IMR-90 (cell line): ENCODE measurements at regions not wholly inside any gene's neighbourhood (a gene's known extent, or its start where the extent isn't known, plus 50 kb on each side); places are given as distances from the start of the nearest gene placed in this dataset.

Experiments used
- ATAC-seq: fragments of 200-7000 bp; cut with Tn5 transposase; 2 replicates; pipeline ENCODE4 v1.9.1; 2020; ENCODE audit warnings: low read depth, mild to moderate bottlenecking, moderate library complexity
- BruUV-seq: library from RNA; stranded (reverse); fragments of 400-500 nt; replicated peaks from 2 replicates; lab custom pipeline; 2021; lab: Mats Ljungman, UMichigan
- CTCF ChIA-PET: fragments of 300-600 bp; formaldehyde crosslinking; extraction: SDS; loops from one replicate; lab custom pipeline; 2021; ENCODE audit warnings: antibody characterized with exemption; lab: Yijun Ruan, JAX
- POLR2A ChIA-PET: fragments of 300-600 bp; sonication (Branson Sonifier 250); formaldehyde crosslinking; loops from one replicate; lab custom pipeline; 2022; ENCODE audit warnings: antibody characterized with exemption; ENCODE audit not compliant: unreplicated experiment; lab: Charles Lee
- DNase-seq: peaks from one replicate; pipeline ENCODE4 v3.0.0; 2013
- H2AFZ ChIP-seq: replicated peaks from 2 replicates; pipeline ENCODE3; 2013; ENCODE audit warnings: low read length, mild to moderate bottlenecking; ENCODE audit not compliant: poor library complexity
- H2AK5ac ChIP-seq: 2 replicates; pipeline ENCODE4 v1.6.1; 2013; ENCODE audit warnings: low read depth, low read length, inconsistent platforms
- H2AK9ac ChIP-seq: replicated peaks from 2 replicates; pipeline ENCODE3; 2013; ENCODE audit warnings: mild to moderate bottlenecking, low read depth, low read length, moderate library complexity; ENCODE audit not compliant: poor library complexity
- H2BK120ac ChIP-seq: 2 replicates; pipeline ENCODE4 v1.6.1; 2013; ENCODE audit warnings: low read depth, low read length, inconsistent platforms
- H2BK15ac ChIP-seq: 3 replicates; pipeline ENCODE4 v1.6.1; 2013; ENCODE audit warnings: low read depth, low read length, inconsistent platforms
- H2BK20ac ChIP-seq: 2 replicates; pipeline ENCODE4 v1.6.1; 2013; ENCODE audit warnings: low read depth, mild to moderate bottlenecking, inconsistent platforms, low read length, moderate library complexity
- H2BK5ac ChIP-seq: 2 replicates; pipeline ENCODE4 v1.6.1; 2013; ENCODE audit warnings: mild to moderate bottlenecking, low read depth, low read length, inconsistent platforms; ENCODE audit not compliant: poor library complexity, severe bottlenecking
- H3K14ac ChIP-seq: replicated peaks from 2 replicates; pipeline ENCODE4 v1.6.1; 2013; ENCODE audit warnings: low read depth, low read length, inconsistent platforms
- H3K18ac ChIP-seq: 2 replicates; pipeline ENCODE4 v1.6.1; 2013; ENCODE audit warnings: low read depth, low read length, control low read depth
- H3K23ac ChIP-seq: 2 replicates; pipeline ENCODE4 v1.6.1; 2013; ENCODE audit warnings: low read depth, low read length, inconsistent platforms
- H3K27ac ChIP-seq: 2 replicates; pipeline ENCODE4 v1.5.1; 2013; ENCODE audit warnings: mild to moderate bottlenecking, control low read depth, low read length; ENCODE audit not compliant: insufficient read depth
- H3K27me3 ChIP-seq: 2 replicates; pipeline ENCODE4 v1.6.1; 2013; ENCODE audit warnings: low read length; ENCODE audit not compliant: control insufficient read depth, insufficient read depth
- H3K36me3 ChIP-seq: 2 replicates; pipeline ENCODE4 v1.6.1; 2013; ENCODE audit warnings: low read length, mixed read lengths; ENCODE audit not compliant: control insufficient read depth, insufficient read depth
- H3K4ac ChIP-seq: 2 replicates; pipeline ENCODE4 v1.6.1; 2013; ENCODE audit warnings: low read depth, low read length, inconsistent platforms
- H3K4me1 ChIP-seq: 2 replicates; pipeline ENCODE4 v1.6.1; 2013; ENCODE audit warnings: low read length, mixed read lengths; ENCODE audit not compliant: control insufficient read depth, insufficient read depth
- H3K4me2 ChIP-seq: 2 replicates; pipeline ENCODE4 v1.6.1; 2013; ENCODE audit warnings: low read depth, mild to moderate bottlenecking, control low read depth, low read length, moderate library complexity
- H3K4me3 ChIP-seq: 2 replicates; pipeline ENCODE4 v1.5.1; 2013; ENCODE audit warnings: low read depth, mild to moderate bottlenecking, control low read depth, low read length, moderate library complexity; ENCODE audit not compliant: insufficient read depth
- H3K56ac ChIP-seq: 2 replicates; pipeline ENCODE4 v1.6.1; 2013; ENCODE audit warnings: low read length, inconsistent platforms; ENCODE audit not compliant: insufficient read depth; ENCODE audit errors: extremely low read depth
- H3K79me1 ChIP-seq, 2 experiments: 2 replicates each; pipeline ENCODE4 v1.6.1; 2013; ENCODE audit warnings: low read length in 2 of 2, inconsistent platforms in 1 of 2, low read depth in 1 of 2
- H3K9ac ChIP-seq: 2 replicates; pipeline ENCODE4 v1.6.1; 2013; ENCODE audit warnings: low read depth, low read length, control low read depth
- H3K9me1 ChIP-seq: 2 replicates; pipeline ENCODE4 v1.6.1; 2013; ENCODE audit warnings: low read length, inconsistent platforms; ENCODE audit not compliant: insufficient read depth
- H3K9me3 ChIP-seq: 2 replicates; pipeline ENCODE4 v1.6.1; 2013; ENCODE audit warnings: low read length; ENCODE audit not compliant: control insufficient read depth, insufficient read depth
- H4K20me1 ChIP-seq: 2 replicates; pipeline ENCODE4 v1.6.1; 2013; ENCODE audit warnings: low read length, inconsistent platforms; ENCODE audit not compliant: insufficient read depth
- H4K5ac ChIP-seq: 2 replicates; pipeline ENCODE4 v1.6.1; 2013; ENCODE audit warnings: mild to moderate bottlenecking, low read depth, low read length, control low read depth
- H4K8ac ChIP-seq, 2 experiments: 2 replicates each; pipeline ENCODE4 v1.6.1; 2013; ENCODE audit warnings: low read depth in 2 of 2, low read length in 2 of 2, control low read depth in 1 of 2, inconsistent platforms in 1 of 2
- H4K91ac ChIP-seq: 2 replicates; pipeline ENCODE4 v1.6.1; 2013; ENCODE audit warnings: low read depth, low read length, inconsistent platforms; ENCODE audit not compliant: insufficient read depth
- BHLHE40 ChIP-seq: fragments of 150-350 bp; IDR thresholded peaks from 2 replicates; pipeline ENCODE4 v1.6.1; 2016; ENCODE audit warnings: mild to moderate bottlenecking, low read depth, low read length
- CEBPB ChIP-seq: IDR thresholded peaks from 2 replicates; pipeline ENCODE4 v1.6.1; 2012; ENCODE audit warnings: low read depth, low read length, improper control_type of control experiment
- FOS ChIP-seq: fragments of 150-350 bp; IDR thresholded peaks from 2 replicates; pipeline ENCODE4 v1.6.1; 2016; ENCODE audit warnings: low read depth, low read length
- MAFK ChIP-seq: IDR thresholded peaks from 2 replicates; pipeline ENCODE4 v1.6.1; 2012; ENCODE audit warnings: low read depth, low read length, improper control_type of control experiment
- MAZ ChIP-seq: IDR thresholded peaks from 2 replicates; pipeline ENCODE4 v1.6.1; 2012; ENCODE audit warnings: low read depth, mild to moderate bottlenecking, low read length, improper control_type of control experiment, moderate library complexity, borderline replicate concordance
- MXI1 ChIP-seq: IDR thresholded peaks from 2 replicates; pipeline ENCODE4 v1.6.1; 2012; ENCODE audit warnings: low read depth, mild to moderate bottlenecking, low read length, moderate library complexity, borderline replicate concordance
- NFE2L2 ChIP-seq: fragments of 150-350 bp; IDR thresholded peaks from 2 replicates; pipeline ENCODE4 v1.6.1; 2016; ENCODE audit warnings: low read depth, mild to moderate bottlenecking, low read length
- POLR2A ChIP-seq: IDR thresholded peaks from 2 replicates; pipeline ENCODE4 v1.6.1; 2012; ENCODE audit warnings: mild to moderate bottlenecking, low read depth, low read length
- RAD21 ChIP-seq: IDR thresholded peaks from 2 replicates; pipeline ENCODE4 v1.6.1; 2012; ENCODE audit warnings: low read length, improper control_type of control experiment
- RCOR1 ChIP-seq: IDR thresholded peaks from 2 replicates; pipeline ENCODE4 v1.6.1; 2012; ENCODE audit warnings: mild to moderate bottlenecking, low read length, improper control_type of control experiment; ENCODE audit not compliant: insufficient replicate concordance
- RFX5 ChIP-seq: IDR thresholded peaks from 2 replicates; pipeline ENCODE4 v1.8.0; 2012; ENCODE audit warnings: low read depth, mild to moderate bottlenecking, low read length, moderate library complexity
- SMC3 ChIP-seq: fragments of 150-350 bp; IDR thresholded peaks from 2 replicates; pipeline ENCODE4 v1.6.1; 2016; ENCODE audit warnings: low read depth, mild to moderate bottlenecking, antibody characterized with exemption, low read length, moderate library complexity
- WGBS, 2 experiments: methylation state at CpG; one replicate each; pipeline versions ENCODE4 v1.1.5 to v1.1.7; 2013; ENCODE audit warnings: missing lambda C conversion rate in 2 of 2; ENCODE audit not compliant: insufficient read length in 1 of 2; ENCODE audit errors: extremely low coverage in 2 of 2; 5-methylcytosine and 5-hydroxymethylcytosine counted together
- dilution Hi-C: fragments of 300-500 bp; cut with HindIII; formaldehyde crosslinking; loops from one replicate; pipeline ENCODE4 v1.14.3; 2018; ENCODE audit warnings: low sequenced_read_pairs; ENCODE audit not compliant: unreplicated experiment
- in situ Hi-C: fragments of 300-500 bp; cut with MboI; formaldehyde crosslinking; loops from 3 replicates; pipeline ENCODE4 v1.14.3; 2019; ENCODE audit warnings: low sequenced_read_pairs, inconsistent platforms, mixed read lengths
- intact Hi-C: fragments of 100-400 bp; cut with micrococcal nuclease; formaldehyde crosslinking; loops from 2 replicates; pipeline ENCODE4 v1.10.0; 2022
- TF ChIP-seq, protein P1 (sequence below): fragments of 150-350 bp; IDR thresholded peaks from 2 replicates; pipeline ENCODE4 v1.6.1; 2016; ENCODE audit warnings: low read depth, mild to moderate bottlenecking, low read length, moderate library complexity, borderline replicate concordance
- TF ChIP-seq, protein P2 (sequence below): conservative IDR thresholded peaks from 2 replicates; pipeline ENCODE4 v1.5.1; 2012; ENCODE audit warnings: mild to moderate bottlenecking, low read depth, low read length, improper control_type of control experiment
- TF ChIP-seq, protein P3 (sequence below): fragments of 150-350 bp; IDR thresholded peaks from 2 replicates; pipeline ENCODE4 v1.6.1; 2017; ENCODE audit warnings: mild to moderate bottlenecking, antibody characterized with exemption, low read length, low read depth

DNA sequence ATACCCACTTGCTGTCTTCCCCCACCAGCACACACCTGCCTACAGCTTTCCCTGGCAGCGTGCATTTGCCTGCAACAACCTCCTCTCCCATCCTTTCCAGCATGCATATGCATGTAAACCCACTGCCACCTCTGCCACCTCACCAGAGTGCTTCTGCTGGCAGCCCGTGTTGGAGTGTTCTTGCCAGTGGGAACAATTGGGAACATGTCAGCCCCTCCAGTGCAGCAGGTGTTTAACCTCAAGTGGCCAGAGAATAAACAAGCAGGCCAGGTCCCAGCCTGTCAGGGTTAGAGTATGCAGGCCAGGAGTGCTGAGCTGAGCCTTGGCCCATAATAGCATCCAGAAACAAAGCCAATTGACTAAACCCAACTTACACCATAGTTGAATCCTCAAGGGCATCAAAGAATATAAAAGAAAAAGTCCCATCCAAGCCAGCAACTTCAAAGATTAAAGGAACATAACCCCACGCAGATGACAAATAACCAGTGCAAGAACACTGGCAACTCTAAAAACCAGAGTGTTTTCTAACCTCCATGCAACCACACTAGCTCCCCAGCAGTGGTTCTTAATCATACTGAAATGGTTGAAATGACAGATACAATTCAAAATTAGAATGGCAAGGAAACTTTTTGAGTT is 1212.1 kb upstream of the CITED2 start:
- no peak overlapping the region for H2BK20ac ChIP-seq
- intact Hi-C loops (no loop called here), dilution Hi-C loops (no loop called here), in situ Hi-C loops (no loop called here)
- no peak overlapping the region for H3K14ac ChIP-seq
- H3K4me2 ChIP-seq = no peak overlapping the region
- no peaks in the 10 kb centered on the region for H3K9me1 ChIP-seq
- no peak overlapping the region for H2AK5ac ChIP-seq
- H3K9ac ChIP-seq = no peak overlapping the region
- H4K20me1 ChIP-seq = no peaks in the 10 kb centered on the region
- H4K91ac ChIP-seq = no peak overlapping the region
- WGBS, 2 experiments = no CpG with 5 or more reads among the region's 3 CpGs
- no peak overlapping the region; the same call in 1 of the 2 replicates for H2BK120ac ChIP-seq
- ATAC-seq = no peak
- no peaks in the 10 kb centered on the region; the same call in 1 of the 2 replicates for H3K9me3 ChIP-seq
- H3K18ac ChIP-seq = no peak overlapping the region
- no peak overlapping the region for H3K27ac ChIP-seq
- H2BK15ac ChIP-seq = no peak overlapping the region
- H3K23ac ChIP-seq = no peak overlapping the region
- BruUV-seq = no TSS peak
- POLR2A ChIA-PET = no interaction called here
- H3K56ac ChIP-seq = no peak overlapping the region
- H3K4ac ChIP-seq = no peak overlapping the region
- H3K79me1 ChIP-seq = no peaks in the 10 kb centered on the region
- H3K4me3 ChIP-seq = no peak overlapping the region
- no peak overlapping the region for H4K5ac ChIP-seq
- H2AFZ ChIP-seq = no peak overlapping the region
- TF ChIP-seq, protein P1, sequence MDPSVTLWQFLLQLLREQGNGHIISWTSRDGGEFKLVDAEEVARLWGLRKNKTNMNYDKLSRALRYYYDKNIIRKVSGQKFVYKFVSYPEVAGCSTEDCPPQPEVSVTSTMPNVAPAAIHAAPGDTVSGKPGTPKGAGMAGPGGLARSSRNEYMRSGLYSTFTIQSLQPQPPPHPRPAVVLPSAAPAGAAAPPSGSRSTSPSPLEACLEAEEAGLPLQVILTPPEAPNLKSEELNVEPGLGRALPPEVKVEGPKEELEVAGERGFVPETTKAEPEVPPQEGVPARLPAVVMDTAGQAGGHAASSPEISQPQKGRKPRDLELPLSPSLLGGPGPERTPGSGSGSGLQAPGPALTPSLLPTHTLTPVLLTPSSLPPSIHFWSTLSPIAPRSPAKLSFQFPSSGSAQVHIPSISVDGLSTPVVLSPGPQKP = no peak
- TF ChIP-seq, protein P2, sequence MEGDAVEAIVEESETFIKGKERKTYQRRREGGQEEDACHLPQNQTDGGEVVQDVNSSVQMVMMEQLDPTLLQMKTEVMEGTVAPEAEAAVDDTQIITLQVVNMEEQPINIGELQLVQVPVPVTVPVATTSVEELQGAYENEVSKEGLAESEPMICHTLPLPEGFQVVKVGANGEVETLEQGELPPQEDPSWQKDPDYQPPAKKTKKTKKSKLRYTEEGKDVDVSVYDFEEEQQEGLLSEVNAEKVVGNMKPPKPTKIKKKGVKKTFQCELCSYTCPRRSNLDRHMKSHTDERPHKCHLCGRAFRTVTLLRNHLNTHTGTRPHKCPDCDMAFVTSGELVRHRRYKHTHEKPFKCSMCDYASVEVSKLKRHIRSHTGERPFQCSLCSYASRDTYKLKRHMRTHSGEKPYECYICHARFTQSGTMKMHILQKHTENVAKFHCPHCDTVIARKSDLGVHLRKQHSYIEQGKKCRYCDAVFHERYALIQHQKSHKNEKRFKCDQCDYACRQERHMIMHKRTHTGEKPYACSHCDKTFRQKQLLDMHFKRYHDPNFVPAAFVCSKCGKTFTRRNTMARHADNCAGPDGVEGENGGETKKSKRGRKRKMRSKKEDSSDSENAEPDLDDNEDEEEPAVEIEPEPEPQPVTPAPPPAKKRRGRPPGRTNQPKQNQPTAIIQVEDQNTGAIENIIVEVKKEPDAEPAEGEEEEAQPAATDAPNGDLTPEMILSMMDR = no peak
- TF ChIP-seq POLR2A = no peak
- TF ChIP-seq, protein P3, sequence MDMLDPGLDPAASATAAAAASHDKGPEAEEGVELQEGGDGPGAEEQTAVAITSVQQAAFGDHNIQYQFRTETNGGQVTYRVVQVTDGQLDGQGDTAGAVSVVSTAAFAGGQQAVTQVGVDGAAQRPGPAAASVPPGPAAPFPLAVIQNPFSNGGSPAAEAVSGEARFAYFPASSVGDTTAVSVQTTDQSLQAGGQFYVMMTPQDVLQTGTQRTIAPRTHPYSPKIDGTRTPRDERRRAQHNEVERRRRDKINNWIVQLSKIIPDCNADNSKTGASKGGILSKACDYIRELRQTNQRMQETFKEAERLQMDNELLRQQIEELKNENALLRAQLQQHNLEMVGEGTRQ = no peak
- TF ChIP-seq MXI1 = no peak
- no peak for TF ChIP-seq MAZ
- TF ChIP-seq BHLHE40 = no peak
- no peak for TF ChIP-seq SMC3
- no peak for TF ChIP-seq NFE2L2
- TF ChIP-seq CEBPB = no peak
- no peak for TF ChIP-seq RCOR1
- TF ChIP-seq RFX5 = no peak
- TF ChIP-seq RAD21 = no peak
- no peak for TF ChIP-seq MAFK
- TF ChIP-seq FOS = no peak
- H3K27me3 ChIP-seq = no peaks in the 10 kb centered on the region
- CTCF ChIA-PET = no interaction called here
- no peak overlapping the region for H4K8ac ChIP-seq
- DNase-seq = no peak
- no peaks in the 10 kb centered on the region for H3K36me3 ChIP-seq
- H2AK9ac ChIP-seq = no peak overlapping the region
- no peaks in the 10 kb centered on the region for H3K4me1 ChIP-seq
- H2BK5ac ChIP-seq = no peak overlapping the region
